Endothelial cell of umbilical vein (primary cell): ENCODE measurements at regions not wholly inside any gene's neighbourhood (a gene's known extent, or its start where the extent isn't known, plus 50 kb on each side); places are given as distances from the start of the nearest gene placed in this dataset.

ENCODE experiments used
- BruUV-seq: library from RNA; stranded (reverse); fragments of 400-500 nt; replicated peaks from 2 replicates; lab custom pipeline; 2021; lab: Mats Ljungman, UMichigan
- CTCF ChIA-PET: fragments of 300-600, 350-600 bp; sonication (Branson Sonifier 250); formaldehyde crosslinking; loops from one replicate; lab custom pipeline; 2021; ENCODE audit warnings: antibody characterized with exemption, inconsistent platforms; lab: Charles Lee
- POLR2A ChIA-PET: fragments of 300-600, 350-600 bp; sonication (Branson Sonifier 250); formaldehyde crosslinking; loops from one replicate; lab custom pipeline; 2021; ENCODE audit warnings: antibody characterized with exemption, inconsistent platforms; lab: Charles Lee
- DNase-seq: peaks from one replicate; pipeline ENCODE4 v3.0.0-alpha.2; 2011; ENCODE audit warnings: low read depth, low spot score
- FAIRE-seq: peaks from 2 replicates; lab custom pipeline; 2011; peaks lifted over from hg19 to GRCh38; lab: Jason Lieb, UNC
- H2AFZ ChIP-seq: 2 replicates; pipeline ENCODE4 v1.6.0; 2012; ENCODE audit warnings: low read depth, low read length, control low read depth, inconsistent platforms
- H3K27ac ChIP-seq: 2 replicates; pipeline ENCODE4 v1.5.1; 2011; ENCODE audit warnings: low read depth, mild to moderate bottlenecking, control low read depth, low read length, moderate library complexity; ENCODE audit not compliant: insufficient read depth
- H3K27me3 ChIP-seq, 2 experiments: 2 replicates each; pipeline versions ENCODE4 v1.6.0 to v1.6.1; 2011; ENCODE audit warnings: low read length in 2 of 2, mixed read lengths in 1 of 2; ENCODE audit not compliant: control insufficient read depth in 2 of 2, insufficient read depth in 2 of 2
- H3K36me3 ChIP-seq, 2 experiments: 2 replicates in 1 of 2; 3 replicates in 1 of 2; pipeline ENCODE4 v1.5.1; 2011; ENCODE audit warnings: low read length in 2 of 2, mild to moderate bottlenecking in 1 of 2, moderate library complexity in 1 of 2; ENCODE audit not compliant: control insufficient read depth in 2 of 2, insufficient read depth in 2 of 2; ENCODE audit errors: extremely low read depth in 1 of 2
- H3K4me1 ChIP-seq: 3 replicates; pipeline ENCODE4 v1.5.1; 2011; ENCODE audit warnings: mild to moderate bottlenecking, low read length; ENCODE audit not compliant: control insufficient read depth, insufficient read depth; ENCODE audit errors: extremely low read depth
- H3K4me2 ChIP-seq: 2 replicates; pipeline ENCODE4 v1.6.1; 2011; ENCODE audit warnings: low read length, control low read depth, mixed read lengths; ENCODE audit not compliant: insufficient read depth
- H3K4me3 ChIP-seq, 3 experiments: fragments of 200-600 bp in 1 of 3; sonication (generic), shearing (Covaris generic) in 1 of 3; replicated peaks in 1 of 3; 2 replicates each; pipeline ENCODE4 v1.5.1; 2011 to 2016; ENCODE audit warnings: control low read depth in 3 of 3, low read length in 3 of 3, mild to moderate bottlenecking in 2 of 3, inconsistent platforms in 1 of 3, low read depth in 1 of 3, moderate library complexity in 1 of 3; ENCODE audit not compliant: insufficient read depth in 1 of 3
- H3K79me2 ChIP-seq: 2 replicates; pipeline ENCODE4 v1.6.0; 2012; ENCODE audit warnings: low read length, inconsistent platforms; ENCODE audit not compliant: control insufficient read depth, insufficient read depth
- H3K9ac ChIP-seq: replicated peaks from 2 replicates; pipeline ENCODE3; 2011; ENCODE audit warnings: low read length, control low read depth; ENCODE audit not compliant: insufficient read depth; ENCODE audit errors: extremely low read depth
- H3K9me1 ChIP-seq: replicated peaks from 3 replicates; pipeline ENCODE4 v1.6.0; 2011; ENCODE audit warnings: mild to moderate bottlenecking, low read length; ENCODE audit not compliant: control insufficient read depth, insufficient read depth; ENCODE audit errors: extremely low read depth
- H3K9me3 ChIP-seq: replicated peaks from 2 replicates; pipeline ENCODE4 v1.5.1; 2012; ENCODE audit warnings: low read length, inconsistent platforms; ENCODE audit not compliant: control insufficient read depth, insufficient read depth
- H4K20me1 ChIP-seq: replicated peaks from 2 replicates; pipeline ENCODE3; 2011; ENCODE audit warnings: mild to moderate bottlenecking, low read length; ENCODE audit not compliant: control insufficient read depth, insufficient read depth; ENCODE audit errors: extremely low read depth
- EZH2 ChIP-seq: IDR thresholded peaks from 2 replicates; pipeline ENCODE4 v1.6.1; 2012; ENCODE audit warnings: borderline replicate concordance, low read depth, mild to moderate bottlenecking, moderate library complexity, low read length, inconsistent platforms; ENCODE audit not compliant: severe bottlenecking
- FOS ChIP-seq: IDR thresholded peaks from 2 replicates; pipeline ENCODE4 v1.6.1; 2011; ENCODE audit warnings: mild to moderate bottlenecking, low read length, moderate library complexity, borderline replicate concordance; ENCODE audit not compliant: insufficient read depth
- GATA2 ChIP-seq: IDR thresholded peaks from 2 replicates; pipeline ENCODE4 v1.7.0; 2011; ENCODE audit warnings: low read depth, mild to moderate bottlenecking, moderate library complexity, mixed read lengths, low read length; ENCODE audit not compliant: insufficient read length, insufficient read depth
- JUN ChIP-seq: IDR thresholded peaks from 2 replicates; pipeline ENCODE4 v1.6.1; 2011; ENCODE audit warnings: borderline replicate concordance, low read depth; ENCODE audit not compliant: insufficient read length, insufficient read depth
- MYC ChIP-seq: IDR thresholded peaks from one replicate; pipeline ENCODE4 v1.6.1; 2011; ENCODE audit warnings: mild to moderate bottlenecking, low read depth, low read length
- POLR2A ChIP-seq: IDR thresholded peaks from 2 replicates; pipeline ENCODE4 v1.6.1; 2012; ENCODE audit warnings: low read depth, mild to moderate bottlenecking, control low read depth, low read length
- POLR2AphosphoS5 ChIP-seq: IDR thresholded peaks from 2 replicates; pipeline ENCODE4 v1.6.1; 2012; ENCODE audit warnings: low read depth, mild to moderate bottlenecking, control low read depth, low read length, moderate library complexity; ENCODE audit not compliant: insufficient read depth
- dilution Hi-C: fragments of 300-500 bp; cut with MboI; formaldehyde crosslinking; loops from one replicate; pipeline ENCODE4 v1.15.0; 2019; ENCODE audit warnings: low sequenced_read_pairs; ENCODE audit not compliant: extremely low pct_ligation_motif_present
- intact Hi-C: fragments of 100-400 bp; cut with micrococcal nuclease; formaldehyde crosslinking; loops from one replicate; pipeline ENCODE4 v1.10.0; 2022
- TF ChIP-seq, protein P1 (sequence below), 2 donors: IDR thresholded peaks; 1 replicate in 1 of 2; 2 replicates in 1 of 2; pipeline ENCODE4 v1.5.1; 2011; ENCODE audit warnings: low read length in 2 of 2, mild to moderate bottlenecking in 2 of 2, moderate library complexity in 2 of 2, control low read depth in 1 of 2, inconsistent platforms in 1 of 2, low read depth in 1 of 2; ENCODE audit not compliant: insufficient read depth in 1 of 2; ENCODE audit errors: extremely low read depth in 1 of 2
- TF ChIP-seq, protein P2 (sequence below): IDR thresholded peaks from 2 replicates; pipeline ENCODE4 v1.6.1; 2011; ENCODE audit not compliant: insufficient read depth, insufficient read length

DNA sequence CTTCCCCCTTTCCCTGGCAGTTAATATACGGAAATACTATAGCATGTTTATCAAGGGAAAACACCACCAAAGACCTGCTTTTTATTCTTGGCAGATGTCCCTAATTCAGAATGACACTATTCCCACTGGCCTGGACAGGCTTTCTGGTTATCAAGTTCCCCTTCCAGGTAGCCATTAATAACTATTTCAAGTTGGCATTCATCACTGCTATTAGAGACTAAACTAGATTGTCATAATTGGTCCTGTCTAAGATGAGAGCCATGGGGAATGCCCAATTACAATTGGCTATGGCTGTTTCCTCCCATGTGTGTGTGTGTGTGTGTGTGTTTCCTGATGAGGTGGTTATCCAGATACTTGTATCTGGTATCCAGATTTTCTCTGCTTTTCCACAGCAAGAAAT, 608.1 kb downstream of the SQOR start:
- intact Hi-C loops = no loop called here
- Histone ChIP-seq H3K9ac (no peak overlapping the region), H2AFZ (no peak overlapping the region), H4K20me1 (no peaks in the 10 kb centered on the region), H3K9me3 (no peaks in the 10 kb centered on the region), H3K4me3 (no peak overlapping the region), H3K4me1 (no peaks in the 10 kb centered on the region), H3K27ac (no peak overlapping the region), H3K4me2 (no peak overlapping the region), H3K27me3 (no peaks in the 10 kb centered on the region), H3K36me3 (no peaks in the 10 kb centered on the region), H3K9me1 (no peaks in the 10 kb centered on the region), H3K79me2 (no peaks in the 10 kb centered on the region)
- ChIA-PET POLR2A (no interaction called here), CTCF (no interaction called here)
- no TSS peak for BruUV-seq
- no peak for FAIRE-seq
- TF ChIP-seq, protein P1, sequence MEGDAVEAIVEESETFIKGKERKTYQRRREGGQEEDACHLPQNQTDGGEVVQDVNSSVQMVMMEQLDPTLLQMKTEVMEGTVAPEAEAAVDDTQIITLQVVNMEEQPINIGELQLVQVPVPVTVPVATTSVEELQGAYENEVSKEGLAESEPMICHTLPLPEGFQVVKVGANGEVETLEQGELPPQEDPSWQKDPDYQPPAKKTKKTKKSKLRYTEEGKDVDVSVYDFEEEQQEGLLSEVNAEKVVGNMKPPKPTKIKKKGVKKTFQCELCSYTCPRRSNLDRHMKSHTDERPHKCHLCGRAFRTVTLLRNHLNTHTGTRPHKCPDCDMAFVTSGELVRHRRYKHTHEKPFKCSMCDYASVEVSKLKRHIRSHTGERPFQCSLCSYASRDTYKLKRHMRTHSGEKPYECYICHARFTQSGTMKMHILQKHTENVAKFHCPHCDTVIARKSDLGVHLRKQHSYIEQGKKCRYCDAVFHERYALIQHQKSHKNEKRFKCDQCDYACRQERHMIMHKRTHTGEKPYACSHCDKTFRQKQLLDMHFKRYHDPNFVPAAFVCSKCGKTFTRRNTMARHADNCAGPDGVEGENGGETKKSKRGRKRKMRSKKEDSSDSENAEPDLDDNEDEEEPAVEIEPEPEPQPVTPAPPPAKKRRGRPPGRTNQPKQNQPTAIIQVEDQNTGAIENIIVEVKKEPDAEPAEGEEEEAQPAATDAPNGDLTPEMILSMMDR (IDR thresholded peaks at IDR 0.05; ENCODE audit: extremely low read depth in 1 of 2, insufficient read depth in 1 of 2, low read depth in 1 of 2, low read length in 2 of 2) = no peak
- TF ChIP-seq, protein P2, sequence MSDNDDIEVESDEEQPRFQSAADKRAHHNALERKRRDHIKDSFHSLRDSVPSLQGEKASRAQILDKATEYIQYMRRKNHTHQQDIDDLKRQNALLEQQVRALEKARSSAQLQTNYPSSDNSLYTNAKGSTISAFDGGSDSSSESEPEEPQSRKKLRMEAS = no peak
- TF ChIP-seq FOS (no peak), MYC (no peak), JUN (no peak), POLR2A (no peak), GATA2 (no peak), EZH2 (no peak), POLR2AphosphoS5 (no peak)
- dilution Hi-C loops = no loop called here
- DNase-seq = no peak
